ENCODE measurements at regions not wholly inside any gene's neighbourhood (a gene's known extent, or its start where the extent isn't known, plus 50 kb on each side); places are given as distances from the start of the nearest gene placed in this dataset.

DNA sequence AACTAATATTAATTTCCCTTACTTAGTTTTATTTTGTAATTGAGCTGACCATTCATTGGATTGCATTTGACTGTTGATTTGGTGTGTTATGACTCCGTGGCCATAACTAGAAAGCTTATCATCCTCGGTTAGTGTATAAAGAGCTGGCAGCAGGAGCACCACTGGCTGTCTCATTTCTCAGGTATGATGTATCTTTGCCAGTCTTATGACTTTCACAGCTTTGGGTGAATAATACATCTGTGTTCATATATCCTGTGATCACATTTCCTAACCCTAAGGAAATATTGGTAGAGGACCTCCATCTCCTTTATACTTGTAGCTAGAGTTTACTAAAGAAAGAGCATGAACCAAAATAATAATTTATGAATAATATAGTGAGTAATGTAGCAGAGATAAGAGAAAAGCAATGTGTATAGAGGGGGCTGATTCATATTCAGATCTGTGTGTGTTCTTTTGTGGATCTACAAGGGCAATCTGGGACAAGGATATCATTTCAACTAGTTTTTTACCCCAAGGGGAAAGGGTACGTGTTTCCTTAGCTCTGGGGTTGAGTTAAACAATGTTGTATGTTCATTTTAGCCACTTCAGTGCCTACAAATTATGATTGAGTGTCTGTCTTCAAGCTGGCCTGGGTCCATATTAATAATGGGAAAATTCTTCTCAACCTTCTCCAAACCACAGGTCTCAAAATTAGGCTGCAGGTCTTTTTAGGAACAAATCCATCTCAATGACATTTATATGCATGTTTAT, 901.7 kb downstream of the NTRK3 start:
- ChIA-PET POLR2A (no interaction called here), CTCF (no interaction called here)
- Histone ChIP-seq H3K36me3 (ENCODE audit: insufficient read depth, low read length) (no peaks in the 10 kb centered on the region), H3K27me3 (ENCODE audit: insufficient read depth, low read length, poor library complexity, severe bottlenecking) (no peaks in the 10 kb centered on the region), H3K4me3 (ENCODE audit: low read length) (no peak overlapping the region), H3K4me1 (ENCODE audit: insufficient read depth, low read length) (no peaks in the 10 kb centered on the region), H3K27ac (ENCODE audit: low read depth, low read length) (no peak overlapping the region), H3K9me3 (ENCODE audit: low read length) (no peaks in the 10 kb centered on the region)
- Mint-ChIP-seq H3K9me3 (no peaks in the 10 kb centered on the region), H3K4me1 (no peaks in the 10 kb centered on the region), H3K27me3 (no peaks in the 10 kb centered on the region), H3K27ac (no peak overlapping the region), H3K36me3 (no peaks in the 10 kb centered on the region), H3K4me3 (no peak overlapping the region)
- no peak for DNase-seq

DNA sequence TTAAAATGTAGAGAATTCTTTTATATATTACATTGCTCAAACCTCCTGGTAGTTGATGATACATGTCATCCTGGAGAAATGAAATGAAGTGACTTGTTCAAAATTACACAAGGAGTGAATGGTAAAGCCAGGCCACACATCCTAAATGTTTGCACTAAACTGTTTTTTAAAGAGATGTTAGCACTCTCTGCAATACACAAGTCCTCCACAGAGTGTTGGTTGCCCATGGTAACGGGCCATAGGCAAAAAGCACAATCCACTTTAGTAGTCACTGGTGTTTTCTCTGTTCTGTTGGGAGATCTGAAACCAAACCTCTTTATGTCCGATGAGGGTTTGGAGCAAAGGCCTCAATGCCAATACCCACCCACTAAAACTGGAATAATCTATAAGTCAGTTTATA, 907.4 kb downstream of the NTRK3 start:
- Histone ChIP-seq H3K4me1 (ENCODE audit: insufficient read depth, low read length) (no peaks in the 10 kb centered on the region), H3K27ac (ENCODE audit: low read depth, low read length) (no peak overlapping the region), H3K9me3 (ENCODE audit: low read length) (no peaks in the 10 kb centered on the region), H3K27me3 (ENCODE audit: insufficient read depth, low read length, poor library complexity, severe bottlenecking) (no peaks in the 10 kb centered on the region), H3K36me3 (ENCODE audit: insufficient read depth, low read length) (no peaks in the 10 kb centered on the region), H3K4me3 (ENCODE audit: low read length) (no peak overlapping the region)
- ChIA-PET POLR2A (no interaction called here), CTCF (no interaction called here)
- Mint-ChIP-seq H3K27ac (no peak overlapping the region), H3K4me3 (no peak overlapping the region), H3K9me3 (no peaks in the 10 kb centered on the region), H3K4me1 (no peaks in the 10 kb centered on the region), H3K36me3 (no peaks in the 10 kb centered on the region), H3K27me3 (no peaks in the 10 kb centered on the region)
- DNase-seq: no peak

DNA sequence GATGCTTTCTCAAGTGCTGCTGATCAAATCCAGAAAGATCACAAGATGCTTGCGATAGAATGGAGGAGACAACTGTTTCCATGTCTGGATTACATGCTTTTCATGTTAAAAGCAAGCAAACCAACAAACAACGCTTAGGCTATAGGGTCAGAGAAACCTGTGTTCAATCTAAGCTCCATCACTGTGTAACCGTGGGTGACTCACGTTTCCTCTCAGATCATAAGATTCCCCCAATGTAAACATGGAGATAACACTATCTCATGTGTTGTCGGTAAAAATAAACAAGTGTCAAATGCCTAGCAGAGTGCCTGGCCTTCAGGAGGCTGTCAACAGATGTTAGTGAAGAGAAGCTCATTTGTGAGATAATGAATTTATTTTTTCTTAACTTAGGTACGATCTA, 907.8 kb downstream of the NTRK3 start:
- no peaks in the 10 kb centered on the region for H3K9me3 ChIP-seq (ENCODE audit: low read length)
- no peaks in the 10 kb centered on the region for H3K36me3 Mint-ChIP-seq
- no peaks in the 10 kb centered on the region for H3K9me3 Mint-ChIP-seq
- no peaks in the 10 kb centered on the region for H3K27me3 Mint-ChIP-seq
- H3K27ac Mint-ChIP-seq: no peak overlapping the region
- no peaks in the 10 kb centered on the region for H3K4me1 Mint-ChIP-seq
- H3K4me3 Mint-ChIP-seq: no peak overlapping the region
- H3K36me3 ChIP-seq (ENCODE audit: insufficient read depth, low read length): no peaks in the 10 kb centered on the region
- DNase-seq: no peak
- no peaks in the 10 kb centered on the region for H3K4me1 ChIP-seq (ENCODE audit: insufficient read depth, low read length)
- H3K27me3 ChIP-seq (ENCODE audit: insufficient read depth, low read length, poor library complexity, severe bottlenecking): no peaks in the 10 kb centered on the region
- ChIA-PET POLR2A (no interaction called here), CTCF (no interaction called here)
- no peak overlapping the region for H3K27ac ChIP-seq (ENCODE audit: low read depth, low read length)
- no peak overlapping the region for H3K4me3 ChIP-seq (ENCODE audit: low read length)

DNA sequence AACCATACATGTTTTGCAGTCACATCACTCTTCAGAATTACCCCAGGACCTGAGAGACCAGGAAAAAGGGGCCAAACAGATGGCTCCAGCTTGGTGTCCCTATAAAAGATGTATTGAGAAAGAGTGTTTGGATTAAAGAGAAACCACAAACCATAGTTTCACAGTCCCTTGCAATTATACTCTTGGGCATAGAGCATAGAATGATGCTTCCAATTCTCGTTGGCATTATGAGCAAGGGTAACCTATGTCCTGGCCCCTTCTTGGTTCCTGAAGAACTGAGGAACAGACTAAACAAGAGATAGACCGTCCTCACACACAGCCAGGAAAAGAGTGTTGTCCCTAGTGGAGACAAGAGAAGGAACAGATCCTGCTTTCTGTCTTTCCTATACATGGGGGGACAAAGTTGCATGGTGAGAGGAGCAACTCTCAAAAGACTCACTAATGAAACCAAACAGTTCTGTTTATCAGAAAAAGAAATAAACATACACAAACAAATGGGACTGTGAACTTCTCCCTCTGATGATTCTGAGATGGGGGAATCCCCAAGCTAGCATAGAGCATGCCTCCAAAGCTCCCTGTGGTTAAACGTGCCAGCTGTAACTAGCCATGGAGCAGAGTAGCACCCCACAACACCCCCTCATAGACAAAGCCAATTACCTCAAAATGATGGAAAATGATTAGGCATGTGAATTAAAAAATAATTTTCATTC, 908.6 kb downstream of the NTRK3 start:
- Histone ChIP-seq H3K9me3 (ENCODE audit: low read length) (no peaks in the 10 kb centered on the region), H3K4me1 (ENCODE audit: insufficient read depth, low read length) (no peaks in the 10 kb centered on the region), H3K27ac (ENCODE audit: low read depth, low read length) (no peak overlapping the region), H3K4me3 (ENCODE audit: low read length) (no peak overlapping the region), H3K27me3 (ENCODE audit: insufficient read depth, low read length, poor library complexity, severe bottlenecking) (no peaks in the 10 kb centered on the region), H3K36me3 (ENCODE audit: insufficient read depth, low read length) (no peaks in the 10 kb centered on the region)
- no peaks in the 10 kb centered on the region for H3K4me1 Mint-ChIP-seq
- no peaks in the 10 kb centered on the region for H3K36me3 Mint-ChIP-seq
- H3K27me3 Mint-ChIP-seq: no peaks in the 10 kb centered on the region
- no peak overlapping the region for H3K27ac Mint-ChIP-seq
- H3K4me3 Mint-ChIP-seq: no peak overlapping the region
- DNase-seq: no peak
- POLR2A ChIA-PET: no interaction called here
- H3K9me3 Mint-ChIP-seq: no peaks in the 10 kb centered on the region
- CTCF ChIA-PET: no interaction called here

DNA sequence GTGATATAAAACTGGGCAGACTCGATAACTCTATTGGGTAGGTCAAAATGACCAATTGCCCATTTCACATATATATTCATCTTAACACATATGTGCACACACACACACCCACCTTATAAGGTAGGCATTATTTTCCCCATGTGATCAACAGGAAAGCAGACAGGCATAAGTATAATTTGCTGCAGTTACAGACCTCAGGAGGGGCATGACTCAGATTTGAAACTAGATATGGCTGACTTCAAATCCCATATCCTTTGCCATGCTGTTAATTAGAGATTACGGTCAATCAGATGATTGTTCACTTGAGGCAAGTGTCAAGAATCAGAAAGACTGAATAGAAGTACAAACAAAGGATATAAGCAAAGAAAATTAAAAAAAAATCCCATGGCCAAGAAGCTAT, 910.6 kb downstream of the NTRK3 start:
- H3K4me3 Mint-ChIP-seq: no peak overlapping the region
- Histone ChIP-seq H3K4me3 (ENCODE audit: low read length) (no peak overlapping the region), H3K36me3 (ENCODE audit: insufficient read depth, low read length) (no peaks in the 10 kb centered on the region), H3K4me1 (ENCODE audit: insufficient read depth, low read length) (no peaks in the 10 kb centered on the region), H3K9me3 (ENCODE audit: low read length) (no peaks in the 10 kb centered on the region), H3K27ac (ENCODE audit: low read depth, low read length) (no peak overlapping the region), H3K27me3 (ENCODE audit: insufficient read depth, low read length, poor library complexity, severe bottlenecking) (no peaks in the 10 kb centered on the region)
- no peaks in the 10 kb centered on the region for H3K4me1 Mint-ChIP-seq
- no peak for DNase-seq
- peaks cover 0 to 3% of the 10 kb centered on the region in 2 donors for H3K27me3 Mint-ChIP-seq
- ChIA-PET POLR2A (no interaction called here), CTCF (no interaction called here)
- H3K27ac Mint-ChIP-seq: no peak overlapping the region
- H3K9me3 Mint-ChIP-seq: no peaks in the 10 kb centered on the region
- no peaks in the 10 kb centered on the region for H3K36me3 Mint-ChIP-seq

DNA sequence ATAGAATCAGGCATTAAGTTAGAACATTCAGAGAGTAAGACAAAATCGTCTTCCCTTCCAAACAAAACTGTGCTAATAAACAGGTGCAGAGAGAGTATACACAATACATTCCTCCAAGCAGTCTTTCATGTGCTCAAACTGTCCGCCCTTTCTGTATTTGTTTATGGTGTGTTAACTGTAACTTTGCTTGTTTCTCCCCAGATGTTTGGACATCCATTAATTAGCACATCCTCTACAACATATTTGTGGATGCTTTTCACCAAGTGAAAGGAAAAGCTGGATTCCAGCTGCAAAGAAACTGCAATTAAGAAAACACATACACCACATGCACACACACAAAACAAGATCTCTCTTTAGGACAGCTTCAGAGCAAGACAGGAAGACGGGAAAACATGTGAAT, 912.6 kb downstream of the NTRK3 start:
- no peaks in the 10 kb centered on the region for H3K9me3 ChIP-seq (ENCODE audit: low read length)
- Mint-ChIP-seq H3K36me3 (no peaks in the 10 kb centered on the region), H3K4me1 (no peaks in the 10 kb centered on the region), H3K9me3 (no peaks in the 10 kb centered on the region), H3K27me3 (peaks cover 0 to 3% of the 10 kb centered on the region in 2 donors), H3K4me3 (no peak overlapping the region), H3K27ac (no peak overlapping the region)
- no peak overlapping the region for H3K4me3 ChIP-seq (ENCODE audit: low read length)
- ChIA-PET CTCF (no interaction called here), POLR2A (no interaction called here)
- no peaks in the 10 kb centered on the region for H3K27me3 ChIP-seq (ENCODE audit: insufficient read depth, low read length, poor library complexity, severe bottlenecking)
- no peaks in the 10 kb centered on the region for H3K36me3 ChIP-seq (ENCODE audit: insufficient read depth, low read length)
- no peak overlapping the region for H3K27ac ChIP-seq (ENCODE audit: low read depth, low read length)
- no peak for DNase-seq
- no peaks in the 10 kb centered on the region for H3K4me1 ChIP-seq (ENCODE audit: insufficient read depth, low read length)

DNA sequence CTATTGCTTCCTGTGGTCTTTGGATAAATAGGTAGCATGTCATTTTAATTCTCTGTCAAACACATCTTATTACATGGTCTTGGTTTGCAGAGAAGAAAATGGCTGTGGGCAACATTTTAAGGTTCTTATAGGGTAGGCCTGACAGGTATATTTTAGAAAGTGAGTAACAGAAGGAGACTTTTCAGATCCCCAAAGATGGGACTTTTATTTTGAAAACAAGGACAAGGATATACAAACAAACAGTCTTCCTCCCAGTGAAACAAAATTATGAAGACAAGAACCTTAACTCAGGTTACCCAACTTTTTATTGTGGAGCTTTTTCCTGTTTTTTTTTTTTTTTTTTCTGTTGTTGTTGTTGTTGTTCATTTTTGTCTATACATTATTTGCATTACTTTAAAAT, 916.2 kb downstream of the NTRK3 start:
- H3K9me3 Mint-ChIP-seq: no peaks in the 10 kb centered on the region
- H3K4me3 Mint-ChIP-seq: no peak overlapping the region
- CTCF ChIA-PET: no interaction called here

DNA sequence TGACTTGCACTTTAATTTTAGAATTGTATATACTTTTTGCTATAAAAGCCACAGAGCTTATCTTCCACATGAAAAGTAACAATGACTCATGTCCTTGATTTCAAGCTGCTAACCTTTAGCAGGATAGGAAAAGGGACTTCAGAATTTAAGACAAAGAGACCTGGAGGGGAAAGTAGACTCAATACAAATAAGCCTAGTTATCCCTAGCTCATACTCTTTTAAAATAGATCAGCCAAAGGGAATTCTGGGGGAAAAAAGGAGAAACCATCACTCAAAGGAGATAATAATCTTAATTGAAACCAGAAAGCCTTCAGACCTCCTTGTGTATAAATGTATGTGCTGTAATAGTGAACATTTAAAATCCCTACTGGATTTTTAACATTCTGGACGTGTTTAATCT, 930.3 kb downstream of the NTRK3 start:
- Mint-ChIP-seq H3K27me3 (no peaks in the 10 kb centered on the region), H3K4me1 (no peaks in the 10 kb centered on the region), H3K36me3 (no peaks in the 10 kb centered on the region), H3K4me3 (no peak overlapping the region), H3K9me3 (peaks cover 0 to 7% (median 4%) of the 10 kb centered on the region in 5 donors), H3K27ac (no peak overlapping the region)
- no peak for DNase-seq
- no peaks in the 10 kb centered on the region for H3K36me3 ChIP-seq (ENCODE audit: insufficient read depth, low read length)
- H3K27me3 ChIP-seq (ENCODE audit: insufficient read depth, low read length, poor library complexity, severe bottlenecking): no peaks in the 10 kb centered on the region
- ChIA-PET POLR2A (no interaction called here), CTCF (no interaction called here)
- no peaks in the 10 kb centered on the region for H3K9me3 ChIP-seq (ENCODE audit: low read length)
- H3K4me1 ChIP-seq (ENCODE audit: insufficient read depth, low read length): no peaks in the 10 kb centered on the region
- H3K4me3 ChIP-seq (ENCODE audit: low read length): no peak overlapping the region
- H3K27ac ChIP-seq (ENCODE audit: low read depth, low read length): no peak overlapping the region

More for the DNA sequence above, 916.2 kb downstream of the NTRK3 start:
- Mint-ChIP-seq H3K36me3 (no peaks in the 10 kb centered on the region), H3K4me1 (no peaks in the 10 kb centered on the region), H3K27ac (no peak overlapping the region), H3K27me3 (peaks cover 0 to 3% of the 10 kb centered on the region in 2 donors)
- Histone ChIP-seq H3K27ac (ENCODE audit: low read depth, low read length) (no peak overlapping the region), H3K4me1 (ENCODE audit: insufficient read depth, low read length) (no peaks in the 10 kb centered on the region), H3K4me3 (ENCODE audit: low read length) (no peak overlapping the region), H3K27me3 (ENCODE audit: insufficient read depth, low read length, poor library complexity, severe bottlenecking) (no peaks in the 10 kb centered on the region), H3K36me3 (ENCODE audit: insufficient read depth, low read length) (no peaks in the 10 kb centered on the region), H3K9me3 (ENCODE audit: low read length) (no peaks in the 10 kb centered on the region)
- no peak for DNase-seq
- POLR2A ChIA-PET: no interaction called here
